ENCODE measurements at regions not wholly inside any gene's neighbourhood (a gene's known extent, or its start where the extent isn't known, plus 50 kb on each side); places are given as distances from the start of the nearest gene placed in this dataset.
A peak's percentile ranks its signal among the peaks of the same experiment; 100 is the strongest.
"Not testable (repeated sequence)": the region's sequence is repeated elsewhere in the genome, so short reads cannot be mapped to it uniquely, and the experiment has no call there.

GRCh38 chr1:120550335-120550734 lies 135.5 kb downstream of the NBPF8 start:
- not testable (repeated sequence) for DNase-seq (ENCODE audit: low read depth, low spot score)

GRCh38 chr1:120552190-120552589 lies 137.4 kb downstream of the NBPF8 start:
- DNase-seq (ENCODE audit: low read depth, low spot score): not testable (repeated sequence)

- DNase-seq (ENCODE audit: low read depth, low spot score): peak; percentile 1
These were observed 142.9 kb downstream of the NBPF8 start for GRCh38 chr1:120557605-120558302.

- DNase-seq (ENCODE audit: low read depth, low spot score): not testable (repeated sequence)
These were observed 143.6 kb downstream of the NBPF8 start for GRCh38 chr1:120558303-120559060.

- DNase-seq (ENCODE audit: low read depth, low spot score): not testable (repeated sequence)
These were observed 146.9 kb downstream of the NBPF8 start for GRCh38 chr1:120561767-120562166.

- DNase-seq (ENCODE audit: low read depth, low spot score): not testable (repeated sequence)
These were observed 150.6 kb downstream of the NBPF8 start for GRCh38 chr1:120565396-120565795.

- DNase-seq (ENCODE audit: low read depth, low spot score): not testable (repeated sequence)
These were observed 152.8 kb downstream of the NBPF8 start for GRCh38 chr1:120567620-120568019.

GRCh38 chr1:120575201-120575600 lies 148.5 kb upstream of the NBPF26 start:
- DNase-seq (ENCODE audit: low read depth, low spot score): not testable (repeated sequence)

- DNase-seq (ENCODE audit: low read depth, low spot score): not testable (repeated sequence)
These were observed 141.6 kb upstream of the NBPF26 start for GRCh38 chr1:120582135-120582534.

- not testable (repeated sequence) for DNase-seq (ENCODE audit: low read depth, low spot score)
These were observed 137.7 kb upstream of the NBPF26 start for GRCh38 chr1:120586053-120586452.

- not testable (repeated sequence) for DNase-seq (ENCODE audit: low read depth, low spot score)
These were observed 134.9 kb upstream of the NBPF26 start for GRCh38 chr1:120588811-120589210.

- not testable (repeated sequence) for DNase-seq (ENCODE audit: low read depth, low spot score)
These were observed 132.0 kb upstream of the NBPF26 start for GRCh38 chr1:120591774-120592173.

- not testable (repeated sequence) for DNase-seq (ENCODE audit: low read depth, low spot score)
These were observed 130.8 kb upstream of the NBPF26 start for GRCh38 chr1:120592943-120593342.

- DNase-seq (ENCODE audit: low read depth, low spot score): not testable (repeated sequence)
These were observed 130.1 kb upstream of the NBPF26 start for GRCh38 chr1:120593648-120594047.

GRCh38 chr1:120598331-120598951 lies 125.3 kb upstream of the NBPF26 start:
- DNase-seq (ENCODE audit: low read depth, low spot score): not testable (repeated sequence)

GRCh38 chr1:120599511-120599910 lies 124.2 kb upstream of the NBPF26 start:
- not testable (repeated sequence) for DNase-seq (ENCODE audit: low read depth, low spot score)

GRCh38 chr1:120600442-120601041 lies 123.2 kb upstream of the NBPF26 start:
- not testable (repeated sequence) for DNase-seq (ENCODE audit: low read depth, low spot score)

- DNase-seq (ENCODE audit: low read depth, low spot score): not testable (repeated sequence)
These were observed 115.9 kb upstream of the NBPF26 start for GRCh38 chr1:120607882-120608281.

- DNase-seq (ENCODE audit: low read depth, low spot score): not testable (repeated sequence)
These were observed 115.3 kb upstream of the NBPF26 start for GRCh38 chr1:120608314-120609014.

GRCh38 chr1:120609015-120609573 lies 114.7 kb upstream of the NBPF26 start:
- not testable (repeated sequence) for DNase-seq (ENCODE audit: low read depth, low spot score)

- not testable (repeated sequence) for DNase-seq (ENCODE audit: low read depth, low spot score)
These were observed 113.9 kb upstream of the NBPF26 start for GRCh38 chr1:120609834-120610233.

Measured in smooth muscle cell of the brain vasculature (primary cell).